Effector CD8-positive, alpha-beta T cell (primary cell): ENCODE measurements at regions not wholly inside any gene's neighbourhood (a gene's known extent, or its start where the extent isn't known, plus 50 kb on each side); places are given as distances from the start of the nearest gene placed in this dataset.
"Not testable (repeated sequence)": the region's sequence is repeated elsewhere in the genome, so short reads cannot be mapped to it uniquely, and the experiment has no call there.

ENCODE experiments used
- DNase-seq: peaks from one replicate; lab custom pipeline; 2025; lab: John Stamatoyannopoulos, UW

DNA sequence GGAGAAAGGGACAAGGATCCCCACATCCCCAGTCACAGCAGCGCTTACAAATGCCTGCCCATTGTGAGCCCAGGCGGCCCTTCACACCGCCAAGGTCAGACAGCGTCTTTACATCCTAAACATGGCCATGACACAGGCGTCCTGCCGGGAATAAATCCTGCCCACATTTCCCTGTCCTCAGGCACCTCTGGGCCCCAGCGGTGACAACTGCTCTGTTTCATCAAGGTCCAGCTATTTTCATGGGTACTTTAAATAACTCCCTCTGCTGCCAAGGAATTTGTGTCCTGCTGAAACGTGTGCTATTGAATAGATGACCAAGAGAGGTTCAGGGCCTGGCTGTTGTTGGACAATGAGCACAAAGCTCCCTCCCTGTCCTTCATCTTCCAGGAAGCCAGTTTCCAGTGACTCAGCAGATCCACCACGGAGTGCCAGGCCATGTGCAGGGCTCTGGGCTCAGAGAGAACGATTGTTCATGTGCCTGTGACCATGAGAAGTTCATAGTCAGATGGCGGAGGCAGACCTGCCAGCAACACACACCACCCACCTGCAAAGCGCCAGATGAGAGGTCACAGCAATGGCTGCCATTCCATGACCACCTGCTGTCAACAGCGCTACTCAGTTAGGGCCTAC, 195.8 kb downstream of the MATN1 start:
- no peak for DNase-seq

DNA sequence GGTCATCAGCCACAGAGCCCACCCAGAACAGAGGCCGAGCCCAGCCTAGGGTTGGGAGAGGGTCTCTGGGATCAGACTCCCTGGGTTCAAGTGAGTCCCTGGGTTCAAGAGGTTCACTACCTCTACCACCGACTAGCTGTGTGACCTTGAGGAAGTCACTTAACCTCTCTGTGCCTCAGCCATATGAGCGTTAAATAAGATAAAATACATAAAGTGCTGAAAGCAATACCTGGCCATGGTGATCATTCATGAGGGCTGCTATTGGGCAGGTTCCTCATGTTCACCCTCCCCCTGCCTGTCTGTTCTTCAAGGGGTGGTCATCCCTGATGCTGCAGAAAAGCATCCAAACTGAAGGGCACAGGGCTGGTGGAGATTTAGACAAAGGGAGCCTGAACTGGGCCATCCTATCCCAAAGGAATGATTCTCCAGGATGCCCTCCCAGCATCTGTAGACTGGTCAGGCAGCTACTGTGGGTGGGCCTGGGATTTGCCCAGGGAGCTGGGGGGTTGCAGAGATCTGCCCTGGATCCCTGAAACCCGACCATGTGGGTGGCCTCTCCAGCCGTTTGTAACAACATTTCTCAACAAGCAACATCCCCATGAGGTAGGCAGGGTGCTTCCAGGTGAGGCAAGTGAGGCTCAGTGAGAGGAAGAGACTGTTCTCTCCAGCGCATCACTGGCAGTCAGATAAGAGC, 196.6 kb downstream of the MATN1 start:
- DNase-seq = no peak

- no peak for DNase-seq
Measured at GRCh38 chr1:30525971-30526651, 197.3 kb downstream of the MATN1 start.

GRCh38 chr1:30525631-30525970, 197.8 kb downstream of the MATN1 start:
- no peak for DNase-seq

- no peak for DNase-seq
Measured at GRCh38 chr1:30524840-30525617, 198.4 kb downstream of the MATN1 start.

DNA sequence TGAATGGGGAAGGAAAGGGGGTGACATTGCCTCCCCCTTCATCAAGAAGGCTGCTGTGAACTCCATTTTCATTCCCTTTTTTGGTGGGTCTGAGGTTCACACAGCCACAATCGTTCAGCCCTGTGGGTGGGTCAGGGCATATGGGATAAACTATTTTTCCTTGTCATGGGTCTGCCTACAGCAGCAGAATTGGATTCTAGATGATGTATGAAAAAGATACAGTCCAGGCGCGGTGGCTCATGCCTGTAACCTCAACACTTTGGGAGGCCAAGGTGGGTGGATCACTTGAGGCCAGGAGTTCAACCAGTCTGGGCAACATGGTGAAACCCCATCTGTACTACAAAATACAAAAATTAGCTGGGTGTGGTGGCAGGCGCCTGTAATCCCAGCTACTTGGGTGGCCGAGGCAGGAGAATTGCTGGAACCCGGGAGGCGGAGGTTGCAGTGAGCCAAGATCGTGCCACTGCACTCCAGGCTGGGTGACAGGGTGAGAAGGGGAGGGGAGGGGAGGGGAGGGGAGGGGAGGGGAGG, 199.3 kb downstream of the MATN1 start:
- DNase-seq = not testable (repeated sequence)

GRCh38 chr1:30523055-30524020, 200.0 kb downstream of the MATN1 start:
- DNase-seq = no peak

DNA sequence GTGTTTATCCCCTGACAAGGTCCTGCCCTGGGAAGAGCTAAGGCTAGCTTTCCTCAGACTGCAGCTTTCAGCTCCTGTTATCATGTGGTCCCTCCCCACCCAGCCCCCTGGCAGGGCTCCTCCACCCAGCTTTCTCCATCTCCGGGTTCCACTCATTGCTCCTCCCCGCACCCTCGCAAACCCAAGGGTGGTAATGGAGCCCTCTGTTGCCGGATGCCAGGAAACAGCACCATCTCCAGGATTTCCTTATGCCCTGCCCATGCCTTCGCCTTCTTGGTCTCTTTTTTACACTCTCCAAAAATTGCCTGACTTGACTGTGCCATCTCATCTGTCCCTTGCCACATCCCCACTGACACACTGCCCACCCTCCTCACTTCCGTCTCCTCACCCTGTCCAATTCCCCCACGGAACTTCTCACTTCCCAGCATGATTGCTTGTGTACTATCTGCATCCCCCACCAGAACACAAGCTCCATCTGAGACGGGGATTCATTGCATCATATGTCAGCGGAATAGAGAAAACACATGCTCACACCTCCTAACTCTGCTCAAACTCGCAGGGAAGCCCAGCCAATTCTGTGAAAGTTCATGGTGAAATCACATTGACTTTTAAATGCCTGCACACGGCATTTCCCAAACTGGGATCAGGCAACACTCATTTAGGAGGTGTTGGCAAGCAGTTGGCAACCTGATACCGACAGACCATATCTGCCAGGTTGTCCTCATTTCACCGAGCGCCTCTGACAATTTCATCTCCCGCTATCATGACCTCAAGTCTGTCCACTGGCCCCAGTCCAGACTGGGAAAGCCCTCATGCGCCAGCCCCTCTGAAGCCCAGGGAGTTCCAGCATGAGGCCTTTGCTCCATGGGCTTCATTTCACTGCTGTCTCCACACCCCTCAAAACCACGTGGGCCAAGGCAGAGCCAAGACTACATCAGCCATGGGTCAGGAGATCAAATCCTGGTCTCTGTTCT, 201.1 kb downstream of the MATN1 start:
- no peak for DNase-seq

GRCh38 chr1:30521261-30521865, 202.0 kb downstream of the MATN1 start:
- no peak for DNase-seq

GRCh38 chr1:30520476-30520875, 202.9 kb downstream of the MATN1 start:
- DNase-seq = no peak

GRCh38 chr1:30519201-30519763, 204.1 kb downstream of the MATN1 start:
- no peak for DNase-seq

DNA sequence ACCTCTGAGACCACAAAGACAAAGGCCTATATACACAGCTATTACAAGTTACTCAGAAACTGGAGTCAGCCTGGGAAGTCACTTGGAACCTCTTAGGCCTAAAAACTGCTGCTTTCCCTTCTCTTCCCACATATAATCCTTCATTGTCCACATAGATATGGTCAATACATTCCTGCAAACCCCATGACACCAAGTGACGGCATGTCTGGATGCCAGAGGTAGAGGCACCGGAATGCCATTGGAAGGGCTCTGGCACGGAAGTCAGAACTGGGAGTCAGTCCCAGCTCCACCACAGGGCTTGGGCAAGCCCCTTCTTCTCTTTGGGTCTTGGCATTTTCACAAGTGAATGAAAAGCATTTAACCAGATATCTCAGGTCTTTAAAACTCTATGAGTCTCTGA, 204.7 kb downstream of the MATN1 start:
- DNase-seq = no peak

- no peak for DNase-seq
Measured at GRCh38 chr1:30518186-30518585, 205.2 kb downstream of the MATN1 start.

- DNase-seq = not testable (repeated sequence)
Measured at GRCh38 chr1:30517666-30518065, 205.7 kb downstream of the MATN1 start.

GRCh38 chr1:30517241-30517640, 206.1 kb downstream of the MATN1 start:
- not testable (repeated sequence) for DNase-seq

- DNase-seq = no peak
Measured at GRCh38 chr1:30516485-30516858, 206.9 kb downstream of the MATN1 start.

GRCh38 chr1:30515755-30516484, 207.5 kb downstream of the MATN1 start:
- no peak for DNase-seq

GRCh38 chr1:30514945-30515344, 208.4 kb downstream of the MATN1 start:
- no peak for DNase-seq
